ENCODE measurements at regions not wholly inside any gene's neighbourhood (a gene's known extent, or its start where the extent isn't known, plus 50 kb on each side); places are given as distances from the start of the nearest gene placed in this dataset.

GRCh38 chr1:80706526-80706925 is 1094.2 kb upstream of the ADGRL2 start:
- no peaks in the 10 kb centered on the region for H3K27me3 ChIP-seq (ENCODE audit: control insufficient read depth, insufficient read depth, low read length)
- H3K9ac ChIP-seq (ENCODE audit: low read length in 3 of 3) = no peak overlapping the region
- FAIRE-seq (no peak), DNase-seq (no peak)
- intact Hi-C loops (cut with DNase I) = no loop called here
- no peak for TF ChIP-seq CTCF (IDR thresholded peaks at IDR 0.05; ENCODE audit: borderline replicate concordance, extremely low read depth, insufficient read depth)
- no peak overlapping the region for H3K4me3 ChIP-seq (ENCODE audit: low read length in 3 of 3)
- no peak overlapping the region for H3K27ac ChIP-seq (ENCODE audit: low read depth in 2 of 2, low read length in 2 of 2)
- H3K4me1 ChIP-seq (ENCODE audit: control insufficient read depth in 2 of 3, insufficient read depth in 2 of 3, low read depth in 1 of 3, low read length in 3 of 3) = no peaks in the 10 kb centered on the region
- no peaks in the 10 kb centered on the region for H3K9me3 ChIP-seq (ENCODE audit: control insufficient read depth in 2 of 3, insufficient read depth in 1 of 3, low read length in 3 of 3)
- no peaks in the 10 kb centered on the region for H3K36me3 ChIP-seq (ENCODE audit: control insufficient read depth in 2 of 3, insufficient read depth in 3 of 3, low read length in 3 of 3)

GRCh38 chr1:80678438-80678837 is 1122.3 kb upstream of the ADGRL2 start:
- DNase-seq (no peak), FAIRE-seq (no peak)
- no peaks in the 10 kb centered on the region for H3K4me1 ChIP-seq (ENCODE audit: control insufficient read depth in 2 of 3, insufficient read depth in 2 of 3, low read depth in 1 of 3, low read length in 3 of 3)
- H3K9me3 ChIP-seq (ENCODE audit: control insufficient read depth in 2 of 3, insufficient read depth in 1 of 3, low read length in 3 of 3) = no peaks in the 10 kb centered on the region
- H3K36me3 ChIP-seq (ENCODE audit: control insufficient read depth in 2 of 3, insufficient read depth in 3 of 3, low read length in 3 of 3) = no peaks in the 10 kb centered on the region
- no peak overlapping the region for H3K4me3 ChIP-seq (ENCODE audit: low read length in 3 of 3)
- no peak overlapping the region for H3K9ac ChIP-seq (ENCODE audit: low read length in 3 of 3)
- TF ChIP-seq CTCF (IDR thresholded peaks at IDR 0.05; ENCODE audit: borderline replicate concordance, extremely low read depth, insufficient read depth) = no peak
- no peaks in the 10 kb centered on the region for H3K27me3 ChIP-seq (ENCODE audit: control insufficient read depth, insufficient read depth, low read length)
- intact Hi-C loops (cut with DNase I) = no loop called here
- H3K27ac ChIP-seq (ENCODE audit: low read depth in 2 of 2, low read length in 2 of 2) = no peak overlapping the region

- Histone ChIP-seq H3K36me3 (ENCODE audit: control insufficient read depth in 2 of 3, insufficient read depth in 3 of 3, low read length in 3 of 3) (no peaks in the 10 kb centered on the region), H3K27me3 (ENCODE audit: control insufficient read depth, insufficient read depth, low read length) (no peaks in the 10 kb centered on the region), H3K4me1 (ENCODE audit: control insufficient read depth in 2 of 3, insufficient read depth in 2 of 3, low read depth in 1 of 3, low read length in 3 of 3) (no peaks in the 10 kb centered on the region), H3K9ac (ENCODE audit: low read length in 3 of 3) (no peak overlapping the region), H3K27ac (ENCODE audit: low read depth in 2 of 2, low read length in 2 of 2) (no peak overlapping the region), H3K4me3 (ENCODE audit: low read length in 3 of 3) (no peak overlapping the region), H3K9me3 (ENCODE audit: control insufficient read depth in 2 of 3, insufficient read depth in 1 of 3, low read length in 3 of 3) (no peaks in the 10 kb centered on the region)
- intact Hi-C loops (cut with DNase I) = no loop called here
- FAIRE-seq (no peak), DNase-seq (peak in 2 of 5 donors; percentile 38 to 61)
- no peak for TF ChIP-seq CTCF (IDR thresholded peaks at IDR 0.05; ENCODE audit: borderline replicate concordance, extremely low read depth, insufficient read depth)
Measured at GRCh38 chr1:80675454-80675853, 1125.3 kb upstream of the ADGRL2 start.

GRCh38 chr1:80673935-80674597 is 1126.7 kb upstream of the ADGRL2 start:
- intact Hi-C loops (cut with DNase I) = no loop called here
- TF ChIP-seq CTCF (IDR thresholded peaks at IDR 0.05; ENCODE audit: borderline replicate concordance, extremely low read depth, insufficient read depth) = no peak
- H3K27me3 ChIP-seq (ENCODE audit: control insufficient read depth, insufficient read depth, low read length) = no peaks in the 10 kb centered on the region
- no peak overlapping the region for H3K9ac ChIP-seq (ENCODE audit: low read length in 3 of 3)
- H3K27ac ChIP-seq (ENCODE audit: low read depth in 2 of 2, low read length in 2 of 2) = no peak overlapping the region
- no peak overlapping the region for H3K4me3 ChIP-seq (ENCODE audit: low read length in 3 of 3)
- DNase-seq (peak in 2 of 5 donors; percentile 30 to 55), FAIRE-seq (no peak)
- H3K36me3 ChIP-seq (ENCODE audit: control insufficient read depth in 2 of 3, insufficient read depth in 3 of 3, low read length in 3 of 3) = no peaks in the 10 kb centered on the region
- no peaks in the 10 kb centered on the region for H3K4me1 ChIP-seq (ENCODE audit: control insufficient read depth in 2 of 3, insufficient read depth in 2 of 3, low read depth in 1 of 3, low read length in 3 of 3)
- H3K9me3 ChIP-seq (ENCODE audit: control insufficient read depth in 2 of 3, insufficient read depth in 1 of 3, low read length in 3 of 3) = no peaks in the 10 kb centered on the region

Measured in kidney (tissue), 13 donors.